ENCODE measurements at regions not wholly inside any gene's neighbourhood (a gene's known extent, or its start where the extent isn't known, plus 50 kb on each side); places are given as distances from the start of the nearest gene placed in this dataset.
"Not testable (repeated sequence)": the region's sequence is repeated elsewhere in the genome, so short reads cannot be mapped to it uniquely, and the experiment has no call there.

DNA sequence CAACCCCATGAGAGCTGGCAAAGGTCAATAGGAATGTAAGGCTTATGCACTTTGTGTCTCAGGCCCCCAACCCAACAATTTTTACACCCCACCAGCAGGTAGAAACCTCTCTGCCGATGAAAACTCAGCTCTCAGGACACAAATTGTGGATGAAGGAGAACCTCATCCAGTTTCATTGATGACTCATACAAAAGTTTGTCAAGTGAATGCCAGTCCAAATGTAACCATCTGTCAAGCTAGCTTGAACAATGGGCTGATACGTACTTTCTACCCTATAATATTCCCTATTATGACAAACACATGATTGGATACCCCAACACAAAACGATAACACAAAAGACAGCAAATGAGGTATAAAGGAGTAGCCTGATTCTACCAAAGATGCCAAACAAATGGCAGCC is 321.2 kb upstream of the TMEFF2 start:
- Histone ChIP-seq H3K27me3 (ENCODE audit: control insufficient read depth in 1 of 2, insufficient read depth in 2 of 2, low read length in 1 of 2) (no peaks in the 10 kb centered on the region), H3K4me3 (ENCODE audit: low read length in 2 of 2) (no peak overlapping the region), H3K36me3 (ENCODE audit: control insufficient read depth in 1 of 2, insufficient read depth in 2 of 2, low read length in 1 of 2) (no peaks in the 10 kb centered on the region), H3K9me3 (ENCODE audit: control insufficient read depth, low read length) (no peaks in the 10 kb centered on the region), H3K4me1 (ENCODE audit: control insufficient read depth in 1 of 2, insufficient read depth in 2 of 2, low read length in 2 of 2) (no peaks in the 10 kb centered on the region), H3K27ac (ENCODE audit: low read depth in 1 of 2, low read length in 2 of 2) (no peak overlapping the region)
- no peak for ATAC-seq (ENCODE audit: low FRiP score)
- no peak for DNase-seq
- 90 to 91% methylated on average over 3 of the region's 3 CpGs for WGBS, 2 donors
- intact Hi-C loops (cut with DNase I) = no loop called here

DNA sequence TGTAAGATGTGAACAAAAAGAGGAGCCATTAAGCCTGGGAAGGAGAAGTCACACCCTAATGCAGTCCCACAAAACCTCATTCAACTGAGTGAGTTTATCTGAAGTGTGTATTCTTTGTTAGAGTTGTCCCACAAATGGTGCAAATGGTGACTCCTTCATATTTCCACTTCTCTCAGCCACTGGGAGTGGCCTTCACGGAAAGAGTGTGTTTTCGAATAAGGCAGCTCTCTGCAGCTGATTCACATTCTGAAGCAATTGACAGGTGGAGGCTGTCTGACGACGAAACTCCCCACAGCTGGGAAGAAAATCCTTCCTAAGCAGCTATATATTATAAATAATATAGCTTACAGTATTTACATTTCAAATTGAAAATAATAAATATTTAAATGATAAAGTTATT is 318.8 kb upstream of the TMEFF2 start:
- no peak for DNase-seq
- no peaks in the 10 kb centered on the region for H3K4me1 ChIP-seq (ENCODE audit: control insufficient read depth in 1 of 2, insufficient read depth in 2 of 2, low read length in 2 of 2)
- ATAC-seq (ENCODE audit: low FRiP score) = no peak
- H3K27ac ChIP-seq (ENCODE audit: low read depth in 1 of 2, low read length in 2 of 2) = no peak overlapping the region
- H3K9me3 ChIP-seq (ENCODE audit: control insufficient read depth, low read length) = no peaks in the 10 kb centered on the region
- no peaks in the 10 kb centered on the region for H3K36me3 ChIP-seq (ENCODE audit: control insufficient read depth in 1 of 2, insufficient read depth in 2 of 2, low read length in 1 of 2)
- no peak overlapping the region for H3K4me3 ChIP-seq (ENCODE audit: low read length in 2 of 2)
- intact Hi-C loops (cut with DNase I) = no loop called here
- H3K27me3 ChIP-seq (ENCODE audit: control insufficient read depth in 1 of 2, insufficient read depth in 2 of 2, low read length in 1 of 2) = no peaks in the 10 kb centered on the region
- 72 to 82% methylated on average over 4 of the region's 4 CpGs for WGBS, 2 donors

DNA sequence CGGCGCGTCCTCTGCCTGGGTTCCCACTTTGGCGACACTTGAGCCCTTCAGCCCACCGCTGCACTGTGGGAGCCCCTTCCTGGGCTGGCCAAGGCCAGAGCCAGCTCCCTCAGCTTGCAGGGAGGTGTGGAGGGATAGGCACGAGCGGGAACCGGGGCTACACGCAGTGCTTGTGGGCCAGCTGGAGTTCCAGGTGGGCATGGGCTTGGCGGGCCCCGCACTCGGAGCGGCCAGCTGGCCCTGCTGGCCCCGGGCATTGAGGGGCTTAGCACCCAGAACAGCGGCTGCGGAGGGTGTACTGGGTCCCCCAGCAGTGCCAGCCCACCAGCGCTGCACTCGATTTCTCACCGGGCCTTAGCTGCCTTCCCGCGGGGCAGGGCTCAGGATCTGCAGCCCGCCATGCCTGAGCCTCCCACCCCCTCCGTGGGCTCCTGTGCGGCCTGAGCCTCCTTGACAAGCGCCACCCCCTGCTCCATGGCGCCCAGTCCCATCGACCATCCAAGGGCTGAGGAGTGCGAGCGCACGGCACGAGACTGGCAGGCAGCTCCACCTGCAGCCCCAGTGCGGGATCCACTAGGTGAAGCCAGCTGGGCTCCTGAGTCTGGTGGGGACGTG is 313.2 kb upstream of the TMEFF2 start:
- H3K27me3 ChIP-seq (ENCODE audit: control insufficient read depth in 1 of 2, insufficient read depth in 2 of 2, low read length in 1 of 2); ATAC-seq (ENCODE audit: low FRiP score); H3K36me3 ChIP-seq (ENCODE audit: control insufficient read depth in 1 of 2, insufficient read depth in 2 of 2, low read length in 1 of 2); intact Hi-C loops (cut with DNase I); DNase-seq; H3K9me3 ChIP-seq (ENCODE audit: control insufficient read depth, low read length); H3K4me3 ChIP-seq (ENCODE audit: low read length in 2 of 2); H3K4me1 ChIP-seq (ENCODE audit: control insufficient read depth in 1 of 2, insufficient read depth in 2 of 2, low read length in 2 of 2); H3K27ac ChIP-seq (ENCODE audit: low read depth in 1 of 2, low read length in 2 of 2): not testable (repeated sequence)
- WGBS, 2 donors = 96% methylated on average over 29 to 33 of the region's 33 CpGs

DNA sequence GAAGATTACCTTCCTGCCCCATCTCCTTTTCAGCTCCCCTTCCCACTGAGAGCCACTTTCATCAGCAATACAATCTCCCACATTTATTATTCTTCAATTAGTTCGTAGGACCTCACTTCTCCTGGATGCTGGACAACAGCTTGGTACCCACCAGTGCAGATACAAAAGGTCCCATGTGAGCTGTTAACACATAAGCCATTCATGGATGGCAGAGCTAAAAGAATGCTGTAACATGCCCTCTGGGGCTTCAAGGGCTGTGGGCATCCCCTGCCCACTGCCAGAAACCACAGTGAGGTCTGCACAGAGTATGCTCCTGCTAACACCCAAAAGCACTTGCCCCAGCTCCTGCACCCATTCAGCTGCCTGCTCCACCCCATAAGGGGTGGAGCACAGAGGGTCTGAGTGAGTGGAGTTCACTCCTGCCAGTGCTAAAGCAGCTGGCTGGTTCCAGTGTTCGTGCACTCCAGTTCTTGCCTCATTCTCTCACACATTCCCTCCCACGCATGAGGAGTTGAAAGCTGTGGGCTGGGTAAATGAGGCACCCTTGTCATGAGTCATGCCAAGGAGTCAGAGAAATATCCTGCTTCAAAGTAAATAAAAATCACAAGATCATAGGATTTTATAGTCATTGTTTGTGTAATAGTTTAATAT is 305.9 kb upstream of the TMEFF2 start:
- WGBS, 2 donors = 50% methylated on average over 3 of the region's 3 CpGs
- Histone ChIP-seq H3K27me3 (ENCODE audit: control insufficient read depth in 1 of 2, insufficient read depth in 2 of 2, low read length in 1 of 2) (no peaks in the 10 kb centered on the region), H3K4me1 (ENCODE audit: control insufficient read depth in 1 of 2, insufficient read depth in 2 of 2, low read length in 2 of 2) (no peaks in the 10 kb centered on the region), H3K36me3 (ENCODE audit: control insufficient read depth in 1 of 2, insufficient read depth in 2 of 2, low read length in 1 of 2) (no peaks in the 10 kb centered on the region), H3K4me3 (ENCODE audit: low read length in 2 of 2) (no peak overlapping the region), H3K9me3 (ENCODE audit: control insufficient read depth, low read length) (no peaks in the 10 kb centered on the region), H3K27ac (ENCODE audit: low read depth in 1 of 2, low read length in 2 of 2) (no peak overlapping the region)
- ATAC-seq (ENCODE audit: low FRiP score) (no peak), DNase-seq (no peak)
- intact Hi-C loops (cut with DNase I) = no loop called here

DNA sequence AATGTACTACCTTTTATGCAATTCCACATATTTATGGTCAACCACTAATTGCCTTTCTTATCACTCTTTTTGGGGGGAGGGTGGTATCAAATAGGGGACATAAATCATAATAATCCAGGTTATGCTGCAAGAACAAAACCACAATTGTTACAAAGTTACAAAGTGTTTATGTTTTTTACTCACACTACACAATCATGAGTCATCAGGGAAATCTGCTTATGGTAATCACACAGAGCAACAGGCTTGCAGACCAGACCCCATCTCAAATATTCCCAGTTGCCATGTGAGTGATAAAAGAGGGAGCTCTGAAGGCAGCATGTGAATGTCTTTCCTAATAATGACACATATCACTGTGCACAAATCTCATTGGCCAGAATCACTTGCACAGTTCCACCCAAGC is 304.7 kb upstream of the TMEFF2 start:
- no peaks in the 10 kb centered on the region for H3K36me3 ChIP-seq (ENCODE audit: control insufficient read depth in 1 of 2, insufficient read depth in 2 of 2, low read length in 1 of 2)
- no peak for DNase-seq
- no peaks in the 10 kb centered on the region for H3K4me1 ChIP-seq (ENCODE audit: control insufficient read depth in 1 of 2, insufficient read depth in 2 of 2, low read length in 2 of 2)
- no peak overlapping the region for H3K27ac ChIP-seq (ENCODE audit: low read depth in 1 of 2, low read length in 2 of 2)
- H3K4me3 ChIP-seq (ENCODE audit: low read length in 2 of 2) = no peak overlapping the region
- ATAC-seq (ENCODE audit: low FRiP score) = no peak
- H3K27me3 ChIP-seq (ENCODE audit: control insufficient read depth in 1 of 2, insufficient read depth in 2 of 2, low read length in 1 of 2) = no peaks in the 10 kb centered on the region
- intact Hi-C loops (cut with DNase I) = no loop called here
- H3K9me3 ChIP-seq (ENCODE audit: control insufficient read depth, low read length) = no peaks in the 10 kb centered on the region

DNA sequence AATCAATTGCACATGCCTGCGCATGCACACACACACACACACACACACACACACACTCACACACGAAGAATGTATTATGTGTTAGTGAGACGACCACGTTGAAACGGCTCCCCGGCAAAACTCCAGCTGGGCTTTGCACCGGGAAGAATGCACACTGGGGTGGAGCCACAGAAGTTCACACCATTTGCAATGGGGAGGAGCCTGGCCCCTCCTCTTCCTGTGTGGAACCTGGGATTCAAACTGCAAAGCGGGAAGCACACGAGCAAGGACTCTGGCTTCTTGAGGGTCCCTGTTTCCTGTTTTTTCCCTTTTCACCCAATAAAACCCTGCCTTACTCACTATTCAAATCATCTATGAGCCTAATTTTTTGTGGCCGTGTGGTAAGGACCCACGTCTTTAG is 304.0 kb upstream of the TMEFF2 start:
- Histone ChIP-seq H3K4me1 (ENCODE audit: control insufficient read depth in 1 of 2, insufficient read depth in 2 of 2, low read length in 2 of 2) (no peaks in the 10 kb centered on the region), H3K4me3 (ENCODE audit: low read length in 2 of 2) (no peak overlapping the region), H3K9me3 (ENCODE audit: control insufficient read depth, low read length) (no peaks in the 10 kb centered on the region), H3K27me3 (ENCODE audit: control insufficient read depth in 1 of 2, insufficient read depth in 2 of 2, low read length in 1 of 2) (no peaks in the 10 kb centered on the region), H3K36me3 (ENCODE audit: control insufficient read depth in 1 of 2, insufficient read depth in 2 of 2, low read length in 1 of 2) (no peaks in the 10 kb centered on the region), H3K27ac (ENCODE audit: low read depth in 1 of 2, low read length in 2 of 2) (no peak overlapping the region)
- DNase-seq (no peak), ATAC-seq (ENCODE audit: low FRiP score) (no peak)
- 79 to 86% methylated on average over 11 of the region's 11 CpGs for WGBS, 2 donors
- intact Hi-C loops (cut with DNase I) = no loop called here

DNA sequence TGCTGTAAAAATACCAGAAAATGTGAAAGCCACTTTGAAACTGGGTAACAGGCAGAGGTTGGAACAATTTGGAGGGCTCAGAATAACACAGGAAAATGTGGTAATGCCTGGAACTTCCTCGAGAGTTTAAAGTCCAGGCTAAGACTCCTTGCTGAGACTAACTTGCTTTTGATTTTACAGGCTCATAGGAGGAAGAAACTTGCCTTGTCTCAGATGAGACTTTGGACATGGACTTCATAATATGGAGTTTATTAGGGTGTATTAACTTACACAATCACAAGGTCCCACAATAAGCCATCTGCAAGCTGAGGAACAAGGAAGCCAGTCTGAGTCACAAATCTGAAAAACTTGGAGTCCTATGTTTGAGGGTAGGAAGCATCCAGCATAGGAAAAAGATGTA is 293.4 kb upstream of the TMEFF2 start:
- H3K4me3 ChIP-seq (ENCODE audit: low read length in 2 of 2); H3K9me3 ChIP-seq (ENCODE audit: control insufficient read depth, low read length); DNase-seq; intact Hi-C loops (cut with DNase I); H3K27ac ChIP-seq (ENCODE audit: low read depth in 1 of 2, low read length in 2 of 2); ATAC-seq (ENCODE audit: low FRiP score); H3K27me3 ChIP-seq (ENCODE audit: control insufficient read depth in 1 of 2, insufficient read depth in 2 of 2, low read length in 1 of 2); H3K36me3 ChIP-seq (ENCODE audit: control insufficient read depth in 1 of 2, insufficient read depth in 2 of 2, low read length in 1 of 2); H3K4me1 ChIP-seq (ENCODE audit: control insufficient read depth in 1 of 2, insufficient read depth in 2 of 2, low read length in 2 of 2): not testable (repeated sequence)
- 48 to 64% methylated on average over 1 of the region's 1 CpG for WGBS, 2 donors

DNA sequence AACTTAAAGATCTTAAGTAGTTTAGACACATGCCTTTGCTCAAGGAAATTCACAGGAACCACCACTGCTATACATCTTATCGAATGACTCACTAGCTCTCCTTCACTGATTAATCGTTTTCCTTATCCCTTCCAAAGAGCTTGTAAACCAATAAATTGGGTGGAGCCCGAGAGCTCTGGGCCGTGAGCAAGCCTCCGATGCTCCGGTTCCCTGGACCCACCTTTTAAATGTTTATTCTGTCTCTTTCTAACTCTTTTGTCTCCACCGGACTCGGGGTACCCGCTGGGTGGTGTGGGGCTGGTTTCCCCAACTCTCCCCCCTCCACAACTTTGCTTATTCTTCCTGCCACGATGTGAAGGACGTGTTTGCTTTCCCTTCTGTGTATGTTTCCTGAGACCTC is 292.9 kb upstream of the TMEFF2 start:
- H3K4me3 ChIP-seq (ENCODE audit: low read length in 2 of 2) = no peak overlapping the region
- H3K9me3 ChIP-seq (ENCODE audit: control insufficient read depth, low read length) = peaks cover 3% of the 10 kb centered on the region
- WGBS, 2 donors = 82% methylated on average over 11 of the region's 11 CpGs
- no peaks in the 10 kb centered on the region for H3K4me1 ChIP-seq (ENCODE audit: control insufficient read depth in 1 of 2, insufficient read depth in 2 of 2, low read length in 2 of 2)
- intact Hi-C loops (cut with DNase I) = no loop called here
- no peaks in the 10 kb centered on the region for H3K36me3 ChIP-seq (ENCODE audit: control insufficient read depth in 1 of 2, insufficient read depth in 2 of 2, low read length in 1 of 2)
- no peak overlapping the region for H3K27ac ChIP-seq (ENCODE audit: low read depth in 1 of 2, low read length in 2 of 2)
- no peaks in the 10 kb centered on the region for H3K27me3 ChIP-seq (ENCODE audit: control insufficient read depth in 1 of 2, insufficient read depth in 2 of 2, low read length in 1 of 2)
- ATAC-seq (ENCODE audit: low FRiP score) (no peak), DNase-seq (no peak)

DNA sequence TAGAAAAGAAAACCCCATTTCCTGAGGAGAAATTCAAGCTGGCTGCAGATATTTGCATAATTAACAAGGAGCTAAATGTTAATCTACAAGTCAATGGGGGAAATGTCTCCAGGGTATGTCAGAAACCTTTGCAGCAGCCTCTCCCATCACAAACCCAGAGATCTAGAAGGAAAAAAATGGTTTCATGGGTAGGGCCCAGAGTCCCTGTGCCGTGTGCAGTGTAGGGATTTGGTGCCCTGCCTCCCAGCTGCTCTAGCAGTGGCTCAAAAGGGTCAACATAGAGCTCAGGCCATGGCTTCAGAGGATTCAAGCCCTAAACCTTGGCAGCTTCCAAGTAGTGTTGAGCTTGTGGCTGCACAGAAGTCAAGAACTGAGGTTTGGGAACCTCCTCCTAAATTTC is 290.2 kb upstream of the TMEFF2 start:
- Histone ChIP-seq H3K27ac (ENCODE audit: low read depth in 1 of 2, low read length in 2 of 2) (no peak overlapping the region), H3K36me3 (ENCODE audit: control insufficient read depth in 1 of 2, insufficient read depth in 2 of 2, low read length in 1 of 2) (no peaks in the 10 kb centered on the region), H3K27me3 (ENCODE audit: control insufficient read depth in 1 of 2, insufficient read depth in 2 of 2, low read length in 1 of 2) (no peaks in the 10 kb centered on the region), H3K4me1 (ENCODE audit: control insufficient read depth in 1 of 2, insufficient read depth in 2 of 2, low read length in 2 of 2) (no peaks in the 10 kb centered on the region), H3K4me3 (ENCODE audit: low read length in 2 of 2) (no peak overlapping the region), H3K9me3 (ENCODE audit: control insufficient read depth, low read length) (peaks cover 3% of the 10 kb centered on the region)
- 57 to 65% methylated on average over 1 of the region's 1 CpG for WGBS, 2 donors
- ATAC-seq (ENCODE audit: low FRiP score) (no peak), DNase-seq (no peak)
- intact Hi-C loops (cut with DNase I) = no loop called here

All from aorta (tissue), 5 donors.